ENCODE measurements at regions not wholly inside any gene's neighbourhood (a gene's known extent, or its start where the extent isn't known, plus 50 kb on each side); places are given as distances from the start of the nearest gene placed in this dataset.

GRCh38 chr2:168300460-168300859 lies 53.1 kb upstream of the STK39 start:
- TF ChIP-seq, protein P1, sequence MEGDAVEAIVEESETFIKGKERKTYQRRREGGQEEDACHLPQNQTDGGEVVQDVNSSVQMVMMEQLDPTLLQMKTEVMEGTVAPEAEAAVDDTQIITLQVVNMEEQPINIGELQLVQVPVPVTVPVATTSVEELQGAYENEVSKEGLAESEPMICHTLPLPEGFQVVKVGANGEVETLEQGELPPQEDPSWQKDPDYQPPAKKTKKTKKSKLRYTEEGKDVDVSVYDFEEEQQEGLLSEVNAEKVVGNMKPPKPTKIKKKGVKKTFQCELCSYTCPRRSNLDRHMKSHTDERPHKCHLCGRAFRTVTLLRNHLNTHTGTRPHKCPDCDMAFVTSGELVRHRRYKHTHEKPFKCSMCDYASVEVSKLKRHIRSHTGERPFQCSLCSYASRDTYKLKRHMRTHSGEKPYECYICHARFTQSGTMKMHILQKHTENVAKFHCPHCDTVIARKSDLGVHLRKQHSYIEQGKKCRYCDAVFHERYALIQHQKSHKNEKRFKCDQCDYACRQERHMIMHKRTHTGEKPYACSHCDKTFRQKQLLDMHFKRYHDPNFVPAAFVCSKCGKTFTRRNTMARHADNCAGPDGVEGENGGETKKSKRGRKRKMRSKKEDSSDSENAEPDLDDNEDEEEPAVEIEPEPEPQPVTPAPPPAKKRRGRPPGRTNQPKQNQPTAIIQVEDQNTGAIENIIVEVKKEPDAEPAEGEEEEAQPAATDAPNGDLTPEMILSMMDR (conservative IDR thresholded peaks at IDR 0.05 in 1 of 2, IDR thresholded peaks at IDR 0.05 in 1 of 2; ENCODE audit: low read depth in 1 of 2, low read length in 2 of 2) = no peak
- TF ChIP-seq EZH2 (IDR thresholded peaks at IDR 0.05; ENCODE audit: low read length, missing control alignments) = no peak

Data from fibroblast of lung (primary cell).